ENCODE measurements at regions not wholly inside any gene's neighbourhood (a gene's known extent, or its start where the extent isn't known, plus 50 kb on each side); places are given as distances from the start of the nearest gene placed in this dataset.

GRCh38 chr2:222993920-222994650 lies 57.9 kb upstream of the KCNE4 start:
- peak; percentile 78 to 92 for DNase-seq

- DNase-seq = no peak
These were observed 53.5 kb upstream of the KCNE4 start for GRCh38 chr2:222998459-222998858.

DNA sequence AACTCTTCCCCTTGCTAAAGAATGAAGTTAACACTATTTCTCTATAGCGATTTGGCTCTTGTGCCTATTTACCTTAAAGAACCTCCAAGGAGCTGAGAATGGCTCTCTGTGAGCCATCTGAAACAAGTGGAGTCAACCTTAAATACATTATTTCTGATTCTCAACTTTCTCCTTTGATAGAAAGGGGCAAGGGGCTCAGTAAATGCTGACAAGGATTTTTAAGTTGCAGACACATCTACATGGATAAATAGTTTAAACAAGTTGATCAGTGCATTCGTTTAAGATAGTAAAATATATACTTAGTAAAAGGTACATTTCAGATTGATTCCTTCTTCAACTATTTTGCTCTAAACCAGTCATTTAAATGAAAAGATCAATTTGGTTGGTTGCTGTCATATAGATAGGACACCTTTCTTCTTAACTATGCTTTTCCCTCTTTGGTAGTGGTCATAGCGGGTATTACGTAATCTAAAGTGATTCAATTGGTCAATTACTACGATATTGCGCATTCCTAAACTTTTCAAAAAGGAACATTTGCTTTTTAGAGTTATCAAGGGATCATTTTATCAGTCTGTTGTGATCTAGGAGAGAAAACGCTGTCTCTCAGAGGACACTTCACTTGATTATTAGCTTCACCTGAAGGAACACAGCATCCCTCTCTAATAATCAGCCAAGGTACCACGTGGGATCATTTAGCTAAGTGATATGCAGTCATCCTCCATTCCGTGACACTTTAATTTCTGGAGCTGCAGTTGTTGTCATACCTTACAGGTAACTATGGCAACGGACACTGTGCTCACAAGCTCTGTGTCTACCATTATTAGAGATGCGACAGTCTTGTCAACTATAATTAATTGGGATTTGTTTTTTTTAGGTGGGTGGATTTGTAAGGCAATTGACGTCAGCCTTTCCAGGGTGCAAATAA lies 50.9 kb upstream of the KCNE4 start:
- no peak for DNase-seq

DNA sequence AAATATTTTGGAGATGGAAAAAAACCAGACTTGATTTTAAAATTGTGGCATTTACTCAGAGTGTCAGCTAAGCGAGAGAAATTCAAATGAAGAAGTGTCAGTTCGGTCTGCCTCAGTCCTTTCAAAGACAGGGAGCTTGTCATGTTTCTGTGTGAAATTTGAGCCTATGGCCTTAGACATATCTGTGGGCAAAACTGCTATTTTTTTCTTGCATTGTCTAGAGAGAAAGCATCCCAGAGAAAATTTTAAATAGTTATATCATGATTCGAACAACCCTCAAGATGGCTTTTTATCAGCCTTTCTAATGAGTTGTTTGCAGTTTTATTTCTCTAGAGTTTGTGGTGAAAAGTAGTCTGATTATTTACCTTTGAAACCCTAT lies 50.2 kb upstream of the KCNE4 start:
- no peak for DNase-seq

Measured in hippocampal formation (tissue), 2 donors.